MM.1S (cell line): ENCODE measurements at regions not wholly inside any gene's neighbourhood (a gene's known extent, or its start where the extent isn't known, plus 50 kb on each side); places are given as distances from the start of the nearest gene placed in this dataset.

ENCODE experiments used
- DNase-seq: peaks from one replicate; pipeline ENCODE4 v3.0.0-alpha.2; 2015
- H2AFZ ChIP-seq: fragments of 300-600 bp; sonication (generic); 2 replicates; pipeline ENCODE4 v1.6.0; 2016; ENCODE audit warnings: antibody characterized with exemption, low read length
- H3F3A ChIP-seq: fragments of 300-600 bp; sonication (generic); 2 replicates; pipeline ENCODE4 v1.6.1; 2016; ENCODE audit warnings: mild to moderate bottlenecking, antibody characterized with exemption, low read length, moderate library complexity, mixed read lengths; ENCODE audit not compliant: insufficient read depth
- H3K27ac ChIP-seq: fragments of 300-600 bp; sonication (generic); 2 replicates; pipeline ENCODE4 v1.5.1; 2016; ENCODE audit warnings: mild to moderate bottlenecking, low read length
- H3K27me3 ChIP-seq: fragments of 300-600 bp; sonication (generic); replicated peaks from 2 replicates; pipeline ENCODE4 v1.6.0; 2016; ENCODE audit warnings: low read length; ENCODE audit not compliant: insufficient read depth
- H3K36me3 ChIP-seq: fragments of 300-600 bp; sonication (generic); replicated peaks from 2 replicates; pipeline ENCODE4 v1.6.1; 2016; ENCODE audit warnings: mild to moderate bottlenecking, low read length, mixed read lengths; ENCODE audit not compliant: insufficient read depth
- H3K4me1 ChIP-seq: fragments of 300-600 bp; sonication (generic); 2 replicates; pipeline ENCODE4 v1.6.1; 2016; ENCODE audit warnings: low read length, mixed read lengths
- H3K4me2 ChIP-seq: fragments of 300-600 bp; sonication (generic); 2 replicates; pipeline ENCODE4 v1.6.0; 2016; ENCODE audit warnings: low read depth, low read length
- H3K4me3 ChIP-seq: fragments of 300-600 bp; sonication (generic); 2 replicates; pipeline ENCODE4 v1.5.1; 2016; ENCODE audit warnings: low read length, mixed read lengths
- H3K79me2 ChIP-seq: fragments of 300-600 bp; sonication (generic); 2 replicates; pipeline ENCODE4 v1.6.1; 2016; ENCODE audit warnings: mixed run types, low read length, mixed read lengths
- H3K9ac ChIP-seq: fragments of 300-600 bp; sonication (generic); 2 replicates; pipeline ENCODE4 v1.6.1; 2016; ENCODE audit warnings: low read length, mixed read lengths
- H3K9me2 ChIP-seq: fragments of 300-600 bp; sonication (generic); replicated peaks from 2 replicates; pipeline ENCODE4 v1.6.1; 2016; ENCODE audit warnings: mild to moderate bottlenecking, low read length, mixed read lengths; ENCODE audit not compliant: insufficient read depth
- H3K9me3 ChIP-seq: fragments of 300-600 bp; sonication (generic); replicated peaks from 2 replicates; pipeline ENCODE4 v1.6.1; 2016; ENCODE audit warnings: mild to moderate bottlenecking, low read length, mixed read lengths; ENCODE audit not compliant: insufficient read depth
- H4K20me1 ChIP-seq: fragments of 300-600 bp; sonication (generic); 2 replicates; pipeline ENCODE4 v1.6.1; 2016; ENCODE audit warnings: mild to moderate bottlenecking, low read length, moderate library complexity, mixed read lengths; ENCODE audit not compliant: insufficient read depth
- EZH2 ChIP-seq: fragments of 300-600 bp; sonication (generic); optimal IDR thresholded peaks from 2 replicates; pipeline ENCODE3; 2017; ENCODE audit warnings: low read depth, mild to moderate bottlenecking, antibody characterized with exemption, low read length, mixed read lengths
- EZH2phosphoT487 ChIP-seq: fragments of 300-600 bp; sonication (generic); IDR thresholded peaks from 2 replicates; pipeline ENCODE4 v1.6.1; 2018; ENCODE audit warnings: antibody characterized with exemption, low read length
- TF ChIP-seq, protein P1 (sequence below): fragments of 300-600 bp; sonication (generic); IDR thresholded peaks from 2 replicates; pipeline ENCODE4 v1.5.1; 2016; ENCODE audit warnings: antibody characterized with exemption, low read length, mixed read lengths

DNA sequence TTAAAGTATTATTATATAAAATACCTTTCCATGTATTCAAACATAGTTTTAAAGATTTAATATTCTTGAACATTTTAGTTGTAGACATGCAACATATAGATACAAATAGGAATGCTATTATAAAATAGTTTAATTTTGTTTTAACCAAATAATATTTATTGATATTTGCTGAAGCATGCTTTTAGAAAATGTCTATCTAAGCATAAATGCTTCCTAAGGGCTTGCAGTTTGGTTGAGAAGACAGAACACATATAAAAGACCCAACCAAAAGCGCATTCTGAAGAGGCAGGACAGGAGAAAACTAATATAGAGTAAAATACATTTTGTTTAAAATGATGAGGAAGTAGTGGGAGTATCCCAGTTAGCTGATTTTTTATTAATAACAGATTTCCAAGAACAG, 181.5 kb upstream of the ISL1 start:
- no peaks in the 10 kb centered on the region for H4K20me1 ChIP-seq
- TF ChIP-seq, protein P1, sequence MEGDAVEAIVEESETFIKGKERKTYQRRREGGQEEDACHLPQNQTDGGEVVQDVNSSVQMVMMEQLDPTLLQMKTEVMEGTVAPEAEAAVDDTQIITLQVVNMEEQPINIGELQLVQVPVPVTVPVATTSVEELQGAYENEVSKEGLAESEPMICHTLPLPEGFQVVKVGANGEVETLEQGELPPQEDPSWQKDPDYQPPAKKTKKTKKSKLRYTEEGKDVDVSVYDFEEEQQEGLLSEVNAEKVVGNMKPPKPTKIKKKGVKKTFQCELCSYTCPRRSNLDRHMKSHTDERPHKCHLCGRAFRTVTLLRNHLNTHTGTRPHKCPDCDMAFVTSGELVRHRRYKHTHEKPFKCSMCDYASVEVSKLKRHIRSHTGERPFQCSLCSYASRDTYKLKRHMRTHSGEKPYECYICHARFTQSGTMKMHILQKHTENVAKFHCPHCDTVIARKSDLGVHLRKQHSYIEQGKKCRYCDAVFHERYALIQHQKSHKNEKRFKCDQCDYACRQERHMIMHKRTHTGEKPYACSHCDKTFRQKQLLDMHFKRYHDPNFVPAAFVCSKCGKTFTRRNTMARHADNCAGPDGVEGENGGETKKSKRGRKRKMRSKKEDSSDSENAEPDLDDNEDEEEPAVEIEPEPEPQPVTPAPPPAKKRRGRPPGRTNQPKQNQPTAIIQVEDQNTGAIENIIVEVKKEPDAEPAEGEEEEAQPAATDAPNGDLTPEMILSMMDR: no peak
- no peak for TF ChIP-seq EZH2
- TF ChIP-seq EZH2phosphoT487: no peak
- no peaks in the 10 kb centered on the region for H3K79me2 ChIP-seq
- H3K9me3 ChIP-seq: no peaks in the 10 kb centered on the region
- DNase-seq: no peak
- no peaks in the 10 kb centered on the region for H3K27me3 ChIP-seq
- H3K9ac ChIP-seq: no peak overlapping the region
- H3K4me3 ChIP-seq: no peak overlapping the region
- H2AFZ ChIP-seq: no peak overlapping the region
- no peaks in the 10 kb centered on the region for H3K4me1 ChIP-seq
- no peaks in the 10 kb centered on the region for H3F3A ChIP-seq
- H3K36me3 ChIP-seq: no peaks in the 10 kb centered on the region
- H3K27ac ChIP-seq: no peak overlapping the region
- H3K9me2 ChIP-seq: no peaks in the 10 kb centered on the region
- H3K4me2 ChIP-seq: no peak overlapping the region

DNA sequence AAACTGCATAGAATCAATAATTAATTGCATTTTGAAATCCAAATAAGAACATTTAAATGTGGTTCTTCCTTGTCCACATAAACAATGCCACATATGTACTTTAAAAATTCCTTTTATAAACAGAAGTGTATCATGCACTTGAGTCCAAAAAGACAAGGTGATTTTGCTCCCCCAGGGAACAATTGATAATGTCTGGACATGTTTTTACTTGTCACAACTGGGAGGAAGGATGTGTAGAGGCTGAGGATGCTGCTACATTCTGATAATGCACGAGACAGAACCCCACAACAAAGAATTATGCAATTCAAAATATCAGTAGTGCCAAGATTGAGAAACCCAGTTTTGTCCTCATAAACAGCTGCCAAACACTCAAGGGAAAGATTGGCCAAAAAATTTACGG, 181.1 kb upstream of the ISL1 start:
- H3K9me3 ChIP-seq: no peaks in the 10 kb centered on the region
- no peaks in the 10 kb centered on the region for H3K79me2 ChIP-seq
- H3K27me3 ChIP-seq: no peaks in the 10 kb centered on the region
- H3F3A ChIP-seq: no peaks in the 10 kb centered on the region
- H3K27ac ChIP-seq: no peak overlapping the region
- H3K4me1 ChIP-seq: no peaks in the 10 kb centered on the region
- no peak overlapping the region for H3K4me3 ChIP-seq
- DNase-seq: no peak
- no peaks in the 10 kb centered on the region for H4K20me1 ChIP-seq
- H3K36me3 ChIP-seq: no peaks in the 10 kb centered on the region
- H3K9ac ChIP-seq: no peak overlapping the region
- no peaks in the 10 kb centered on the region for H3K9me2 ChIP-seq
- H3K4me2 ChIP-seq: no peak overlapping the region
- H2AFZ ChIP-seq: no peak overlapping the region
- TF ChIP-seq EZH2phosphoT487: no peak
- TF ChIP-seq, protein P1: no peak
- no peak for TF ChIP-seq EZH2

DNA sequence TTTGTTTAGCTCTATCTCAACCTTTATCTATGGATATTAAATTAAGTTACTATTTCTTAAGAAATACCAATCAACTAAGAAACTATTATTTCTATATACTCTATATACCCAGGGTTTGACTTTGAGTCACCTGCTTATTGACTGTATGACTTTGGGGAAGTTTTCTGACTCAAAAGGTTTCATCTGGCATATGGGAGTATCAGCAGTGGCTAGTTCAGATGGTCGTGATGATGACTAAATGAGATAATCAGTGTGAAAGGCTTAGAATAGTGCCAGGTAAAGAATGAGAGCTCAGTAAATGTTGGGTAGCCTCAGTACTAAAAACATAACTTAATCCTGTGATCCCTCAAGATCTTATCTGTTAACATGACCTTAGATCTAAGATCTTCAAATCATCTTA, 179.7 kb upstream of the ISL1 start:
- Histone ChIP-seq H3K9me2 (no peaks in the 10 kb centered on the region), H3K4me3 (no peak overlapping the region), H3K4me1 (no peaks in the 10 kb centered on the region), H3K4me2 (no peak overlapping the region), H3K9me3 (no peaks in the 10 kb centered on the region), H3K27me3 (no peaks in the 10 kb centered on the region), H3K36me3 (no peaks in the 10 kb centered on the region), H3K79me2 (no peaks in the 10 kb centered on the region), H2AFZ (no peak overlapping the region), H3K9ac (no peak overlapping the region), H3F3A (no peaks in the 10 kb centered on the region), H3K27ac (no peak overlapping the region), H4K20me1 (no peaks in the 10 kb centered on the region)
- DNase-seq: no peak
- TF ChIP-seq EZH2phosphoT487: no peak
- no peak for TF ChIP-seq EZH2
- TF ChIP-seq, protein P1: no peak
